ENCODE measurements at regions not wholly inside any gene's neighbourhood (a gene's known extent, or its start where the extent isn't known, plus 50 kb on each side); places are given as distances from the start of the nearest gene placed in this dataset.

DNA sequence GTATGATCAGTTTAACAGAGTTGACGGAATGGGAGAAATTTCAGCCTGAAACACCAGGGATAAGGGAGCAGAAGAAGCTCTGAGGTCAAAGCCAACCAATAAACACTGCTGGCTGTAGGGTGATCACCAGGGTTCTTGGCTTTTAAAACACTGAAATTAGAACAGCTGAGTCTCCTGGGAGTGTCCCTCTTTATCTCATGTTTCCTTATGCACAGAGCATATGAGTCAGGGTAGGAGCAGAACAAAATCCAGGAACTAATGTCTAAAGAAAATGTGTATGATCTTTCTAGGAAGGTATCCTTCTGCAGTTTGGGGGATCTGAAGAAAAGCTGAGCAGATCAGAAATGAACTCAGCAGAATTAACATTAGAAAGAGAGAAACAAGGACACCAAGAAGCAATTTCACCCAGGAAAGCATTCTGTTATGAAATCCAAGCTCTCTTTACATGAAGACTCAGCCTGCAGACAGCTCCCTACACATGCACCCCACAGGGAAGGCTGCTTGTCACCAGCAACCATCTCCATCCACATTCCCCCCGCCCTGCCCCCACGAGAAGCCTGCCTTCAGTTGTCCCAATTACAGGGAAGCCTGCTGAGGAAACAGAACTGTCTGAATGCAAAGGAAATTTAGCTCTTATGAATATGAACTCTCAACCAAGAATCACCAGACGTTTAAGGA is 469.7 kb downstream of the PDCD6IP start:
- TF ChIP-seq, protein P1, sequence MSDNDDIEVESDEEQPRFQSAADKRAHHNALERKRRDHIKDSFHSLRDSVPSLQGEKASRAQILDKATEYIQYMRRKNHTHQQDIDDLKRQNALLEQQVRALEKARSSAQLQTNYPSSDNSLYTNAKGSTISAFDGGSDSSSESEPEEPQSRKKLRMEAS (IDR thresholded peaks at IDR 0.05; ENCODE audit: low read depth, low read length), result no peak
- TF ChIP-seq, protein P2, sequence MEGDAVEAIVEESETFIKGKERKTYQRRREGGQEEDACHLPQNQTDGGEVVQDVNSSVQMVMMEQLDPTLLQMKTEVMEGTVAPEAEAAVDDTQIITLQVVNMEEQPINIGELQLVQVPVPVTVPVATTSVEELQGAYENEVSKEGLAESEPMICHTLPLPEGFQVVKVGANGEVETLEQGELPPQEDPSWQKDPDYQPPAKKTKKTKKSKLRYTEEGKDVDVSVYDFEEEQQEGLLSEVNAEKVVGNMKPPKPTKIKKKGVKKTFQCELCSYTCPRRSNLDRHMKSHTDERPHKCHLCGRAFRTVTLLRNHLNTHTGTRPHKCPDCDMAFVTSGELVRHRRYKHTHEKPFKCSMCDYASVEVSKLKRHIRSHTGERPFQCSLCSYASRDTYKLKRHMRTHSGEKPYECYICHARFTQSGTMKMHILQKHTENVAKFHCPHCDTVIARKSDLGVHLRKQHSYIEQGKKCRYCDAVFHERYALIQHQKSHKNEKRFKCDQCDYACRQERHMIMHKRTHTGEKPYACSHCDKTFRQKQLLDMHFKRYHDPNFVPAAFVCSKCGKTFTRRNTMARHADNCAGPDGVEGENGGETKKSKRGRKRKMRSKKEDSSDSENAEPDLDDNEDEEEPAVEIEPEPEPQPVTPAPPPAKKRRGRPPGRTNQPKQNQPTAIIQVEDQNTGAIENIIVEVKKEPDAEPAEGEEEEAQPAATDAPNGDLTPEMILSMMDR (IDR thresholded peaks at IDR 0.05; ENCODE audit: low read depth, low read length), result no peak
- TF ChIP-seq POLR2A (IDR thresholded peaks at IDR 0.05; ENCODE audit: extremely low read depth, insufficient read length), result no peak
- no peak for TF ChIP-seq MYC (IDR thresholded peaks at IDR 0.05; ENCODE audit: low read depth, low read length)
- H3K4me3 ChIP-seq (ENCODE audit: low read depth, low read length), result no peak overlapping the region
- DNase-seq (ENCODE audit: low read depth), result no peak

GRCh38 chr3:34275811-34276210 is 477.4 kb downstream of the PDCD6IP start:
- TF ChIP-seq, protein P2 (IDR thresholded peaks at IDR 0.05; ENCODE audit: low read depth, low read length), result no peak
- TF ChIP-seq, protein P1 (IDR thresholded peaks at IDR 0.05; ENCODE audit: low read depth, low read length), result no peak
- TF ChIP-seq POLR2A (IDR thresholded peaks at IDR 0.05; ENCODE audit: extremely low read depth, insufficient read length) (no peak), MYC (IDR thresholded peaks at IDR 0.05; ENCODE audit: low read depth, low read length) (no peak)
- H3K4me3 ChIP-seq (ENCODE audit: low read depth, low read length), result no peak overlapping the region
- no peak for DNase-seq (ENCODE audit: low read depth)

- DNase-seq (ENCODE audit: low read depth), result no peak
- TF ChIP-seq POLR2A (IDR thresholded peaks at IDR 0.05; ENCODE audit: extremely low read depth, insufficient read length) (no peak), MYC (IDR thresholded peaks at IDR 0.05; ENCODE audit: low read depth, low read length) (no peak)
- TF ChIP-seq, protein P1 (IDR thresholded peaks at IDR 0.05; ENCODE audit: low read depth, low read length), result no peak
- TF ChIP-seq, protein P2 (IDR thresholded peaks at IDR 0.05; ENCODE audit: low read depth, low read length), result no peak
- H3K4me3 ChIP-seq (ENCODE audit: low read depth, low read length), result no peak overlapping the region
Observed at GRCh38 chr3:34276342-34276741, 477.9 kb downstream of the PDCD6IP start.

DNA sequence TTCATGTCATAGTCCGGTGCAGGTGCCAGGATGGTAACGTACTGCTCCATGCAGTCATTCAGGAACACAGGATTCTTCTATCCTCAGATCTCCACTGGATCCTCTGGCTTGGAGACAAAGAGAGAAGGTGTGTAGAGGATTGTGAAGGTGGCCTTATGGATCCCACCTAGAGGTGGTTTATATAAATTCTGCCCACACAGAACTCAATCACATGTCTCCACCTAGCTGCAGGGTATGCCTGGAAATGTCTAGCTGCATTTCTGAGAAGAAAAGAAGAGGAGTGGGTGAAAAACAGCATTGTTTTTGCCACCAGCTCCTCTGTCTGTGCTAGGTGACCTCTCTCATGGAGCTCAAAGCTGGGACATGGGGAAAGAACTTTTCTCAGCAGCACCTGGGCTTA is 478.7 kb downstream of the PDCD6IP start:
- no peak for DNase-seq (ENCODE audit: low read depth)
- no peak overlapping the region for H3K4me3 ChIP-seq (ENCODE audit: low read depth, low read length)
- TF ChIP-seq MYC (IDR thresholded peaks at IDR 0.05; ENCODE audit: low read depth, low read length) (no peak), POLR2A (IDR thresholded peaks at IDR 0.05; ENCODE audit: extremely low read depth, insufficient read length) (no peak)
- TF ChIP-seq, protein P2 (IDR thresholded peaks at IDR 0.05; ENCODE audit: low read depth, low read length), result no peak
- TF ChIP-seq, protein P1 (IDR thresholded peaks at IDR 0.05; ENCODE audit: low read depth, low read length), result no peak

GRCh38 chr3:34279901-34280300 is 481.5 kb downstream of the PDCD6IP start:
- no peak overlapping the region for H3K4me3 ChIP-seq (ENCODE audit: low read depth, low read length)
- TF ChIP-seq POLR2A (IDR thresholded peaks at IDR 0.05; ENCODE audit: extremely low read depth, insufficient read length), result no peak
- TF ChIP-seq, protein P1 (IDR thresholded peaks at IDR 0.05; ENCODE audit: low read depth, low read length), result no peak
- TF ChIP-seq MYC (IDR thresholded peaks at IDR 0.05; ENCODE audit: low read depth, low read length), result no peak
- TF ChIP-seq, protein P2 (IDR thresholded peaks at IDR 0.05; ENCODE audit: low read depth, low read length), result no peak
- no peak for DNase-seq (ENCODE audit: low read depth)
